HEK293 (cell line): ENCODE measurements at regions not wholly inside any gene's neighbourhood (a gene's known extent, or its start where the extent isn't known, plus 50 kb on each side); places are given as distances from the start of the nearest gene placed in this dataset.

Source experiments
- BCL11A ChIP-seq: fragments of 450-650 bp; formaldehyde crosslinking; IDR thresholded peaks from 2 replicates; pipeline ENCODE4 v1.5.1; 2016; ENCODE audit warnings: low read depth, missing biosample characterization, missing genetic modification characterization
- CTCF ChIP-seq: fragments of 450-650 bp; formaldehyde crosslinking; IDR thresholded peaks from 2 replicates; pipeline ENCODE4 v1.5.1; 2016; ENCODE audit warnings: missing biosample characterization, missing genetic modification characterization
- REST ChIP-seq: fragments of 450-650 bp; formaldehyde crosslinking; IDR thresholded peaks from 2 replicates; pipeline ENCODE4 v1.5.1; 2016; ENCODE audit warnings: missing biosample characterization, missing genetic modification characterization
- ZBTB8A ChIP-seq: fragments of 450-650 bp; formaldehyde crosslinking; IDR thresholded peaks from 2 replicates; pipeline ENCODE4 v1.5.1; 2016; ENCODE audit warnings: missing biosample characterization, missing genetic modification characterization
- ZNF114 ChIP-seq: fragments of 450-650 bp; formaldehyde crosslinking; IDR thresholded peaks from 2 replicates; pipeline ENCODE4 v1.5.0; 2017; ENCODE audit warnings: missing biosample characterization, missing genetic modification characterization
- ZNF19 ChIP-seq: fragments of 450-650 bp; formaldehyde crosslinking; IDR thresholded peaks from 2 replicates; pipeline ENCODE4; 2016; ENCODE audit warnings: missing biosample characterization, missing genetic modification characterization, low read depth
- ZNF529 ChIP-seq: fragments of 450-650 bp; formaldehyde crosslinking; IDR thresholded peaks from 2 replicates; pipeline ENCODE4 v1.5.1; 2017; ENCODE audit warnings: missing genetic modification characterization, missing biosample characterization; ENCODE audit not compliant: insufficient replicate concordance
- ZNF704 ChIP-seq: fragments of 450-650 bp; formaldehyde crosslinking; IDR thresholded peaks from 2 replicates; pipeline ENCODE4 v1.5.1; 2016; ENCODE audit warnings: missing biosample characterization, missing genetic modification characterization
- ZNF792 ChIP-seq: fragments of 450-650 bp; formaldehyde crosslinking; IDR thresholded peaks from 2 replicates; pipeline ENCODE4 v1.5.1; 2016; ENCODE audit warnings: missing biosample characterization, missing genetic modification characterization
- ZSCAN23 ChIP-seq: fragments of 450-650 bp; formaldehyde crosslinking; IDR thresholded peaks from 2 replicates; pipeline ENCODE4 v1.5.1; 2016; ENCODE audit warnings: missing biosample characterization, missing genetic modification characterization
- TF ChIP-seq, protein P1 (sequence below): fragments of 450-650 bp; formaldehyde crosslinking; IDR thresholded peaks from 2 replicates; pipeline ENCODE4 v1.5.1; 2016; ENCODE audit warnings: missing biosample characterization, missing genetic modification characterization

- TF ChIP-seq CTCF (tag by site-specific recombination): no peak
- no peak for TF ChIP-seq BCL11A (tag by site-specific recombination)
- no peak for TF ChIP-seq ZNF704
- TF ChIP-seq REST (tag by site-specific recombination): no peak
- no peak for TF ChIP-seq ZNF792 (tag by site-specific recombination)
- TF ChIP-seq ZBTB8A (tag by site-specific recombination): no peak
- TF ChIP-seq ZSCAN23: no peak
- TF ChIP-seq, protein P1, sequence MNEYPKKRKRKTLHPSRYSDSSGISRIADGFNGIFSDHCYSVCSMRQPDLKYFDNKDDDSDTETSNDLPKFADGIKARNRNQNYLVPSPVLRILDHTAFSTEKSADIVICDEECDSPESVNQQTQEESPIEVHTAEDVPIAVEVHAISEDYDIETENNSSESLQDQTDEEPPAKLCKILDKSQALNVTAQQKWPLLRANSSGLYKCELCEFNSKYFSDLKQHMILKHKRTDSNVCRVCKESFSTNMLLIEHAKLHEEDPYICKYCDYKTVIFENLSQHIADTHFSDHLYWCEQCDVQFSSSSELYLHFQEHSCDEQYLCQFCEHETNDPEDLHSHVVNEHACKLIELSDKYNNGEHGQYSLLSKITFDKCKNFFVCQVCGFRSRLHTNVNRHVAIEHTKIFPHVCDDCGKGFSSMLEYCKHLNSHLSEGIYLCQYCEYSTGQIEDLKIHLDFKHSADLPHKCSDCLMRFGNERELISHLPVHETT: no peak
- TF ChIP-seq ZNF529 (tag by site-specific recombination): no peak
- TF ChIP-seq ZNF19 (tag by site-specific recombination): no peak
- TF ChIP-seq ZNF114 (tag by site-specific recombination): no peak
Observed at GRCh38 chr12:67452119-67452805, 183.1 kb downstream of the CAND1 start.
